ENCODE measurements at regions not wholly inside any gene's neighbourhood (a gene's known extent, or its start where the extent isn't known, plus 50 kb on each side); places are given as distances from the start of the nearest gene placed in this dataset.
A peak's percentile ranks its signal among the peaks of the same experiment; 100 is the strongest.

GRCh38 chr3:106823701-106824100, 553.5 kb upstream of the CCDC54 start:
- CTCF ChIA-PET, result interaction anchor here (3.8 to 4.0 kb wide), 2 partner anchors 7 to 241 kb away, joined by 14 to 19 read pairs; no protein-coding TSS in a partner anchor
- TF ChIP-seq CTCF (IDR thresholded peaks at IDR 0.05; ENCODE audit: insufficient read depth, low read length, missing control alignments), result no peak
- POLR2A ChIA-PET, result no interaction called here
- DNase-seq (ENCODE audit: low read depth, low spot score), result no peak
- no peak overlapping the region for H3K4me3 ChIP-seq (ENCODE audit: low read depth, low read length)

GRCh38 chr3:106824856-106825255, 552.4 kb upstream of the CCDC54 start:
- H3K4me3 ChIP-seq (ENCODE audit: low read depth, low read length), result no peak overlapping the region
- peak; percentile 50 for TF ChIP-seq CTCF (IDR thresholded peaks at IDR 0.05; ENCODE audit: insufficient read depth, low read length, missing control alignments)
- ChIA-PET CTCF (interaction anchor here (0.8 to 4.0 kb wide), 7 partner anchors 8 to 293 kb away, joined by 3 to 19 read pairs (median 3); no protein-coding TSS in a partner anchor), POLR2A (no interaction called here)
- no peak for DNase-seq (ENCODE audit: low read depth, low spot score)

DNA sequence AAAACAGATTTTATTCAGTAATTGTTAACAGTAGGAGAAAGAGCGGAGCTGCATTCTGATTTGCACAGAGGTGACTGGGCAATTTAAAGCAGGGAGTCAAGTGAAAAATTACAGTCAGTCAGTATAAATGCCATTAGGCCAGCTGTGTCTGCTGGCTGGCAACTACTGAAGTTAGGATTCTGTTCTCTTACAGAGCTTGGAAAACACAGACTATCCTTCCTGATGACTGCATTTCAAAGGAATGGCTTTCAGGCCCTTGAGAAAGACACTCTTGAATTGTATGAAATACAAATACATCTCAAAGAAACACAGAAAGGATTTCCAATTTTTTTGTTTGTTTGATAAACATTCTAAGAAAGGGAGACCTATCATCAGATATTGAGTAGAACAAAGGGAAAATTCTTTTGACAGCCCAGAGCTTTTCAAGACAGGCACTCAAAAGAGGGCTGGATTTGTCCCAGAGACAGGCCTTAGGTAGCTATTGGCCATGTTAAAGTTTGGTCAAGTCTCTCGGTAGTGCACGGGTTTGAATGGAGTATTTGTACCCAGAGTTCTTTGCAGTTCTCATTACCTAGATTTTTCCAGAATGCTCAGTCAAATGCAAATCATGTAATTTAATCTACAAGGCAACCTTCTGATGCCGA, 551.2 kb upstream of the CCDC54 start:
- no peak for DNase-seq (ENCODE audit: low read depth, low spot score)
- no peak overlapping the region for H3K4me3 ChIP-seq (ENCODE audit: low read depth, low read length)
- TF ChIP-seq CTCF (IDR thresholded peaks at IDR 0.05; ENCODE audit: insufficient read depth, low read length, missing control alignments), result no peak
- CTCF ChIA-PET, result interaction anchor here (0.9 to 4.0 kb wide), 8 partner anchors 9 to 292 kb away, joined by 3 to 19 read pairs (median 4); no protein-coding TSS in a partner anchor
- POLR2A ChIA-PET, result interaction anchor here (0.8 to 1.3 kb wide), 2 partner anchors 24 to 97 kb away, joined by 3 to 4 read pairs; no protein-coding TSS in a partner anchor

DNA sequence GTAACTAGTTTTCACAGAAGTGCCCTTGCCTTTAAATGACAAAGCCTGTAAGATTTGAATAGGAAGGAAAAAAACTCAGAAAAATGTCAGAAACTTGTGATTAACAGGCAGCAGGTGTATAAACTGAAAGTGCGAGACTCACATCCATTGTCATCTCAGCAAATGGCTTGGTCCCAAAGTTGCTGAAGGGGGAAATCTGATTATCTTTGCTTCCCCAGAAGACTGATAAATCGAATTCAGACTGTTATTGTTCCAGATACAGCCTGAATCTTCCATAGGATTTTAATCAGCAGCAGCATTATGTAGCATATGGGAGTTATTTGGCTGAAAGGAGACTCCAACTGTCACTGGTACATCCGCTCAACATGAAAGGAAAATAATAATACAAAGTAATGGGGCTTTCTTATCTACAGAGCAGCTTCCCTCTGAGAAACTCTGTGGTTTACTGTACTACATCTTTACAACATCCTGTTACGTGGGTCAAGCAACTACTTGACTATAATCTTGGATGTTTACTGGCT, 550.4 kb upstream of the CCDC54 start:
- ChIA-PET CTCF (interaction anchor here (1.3 to 4.0 kb wide), 4 partner anchors 10 to 238 kb away, joined by 3 to 19 read pairs (median 9); no protein-coding TSS in a partner anchor), POLR2A (interaction anchor here (1.3 kb wide), 1 partner anchor 98 kb away, joined by 4 read pairs; no protein-coding TSS in a partner anchor)
- DNase-seq (ENCODE audit: low read depth, low spot score), result no peak
- no peak for TF ChIP-seq CTCF (IDR thresholded peaks at IDR 0.05; ENCODE audit: insufficient read depth, low read length, missing control alignments)
- H3K4me3 ChIP-seq (ENCODE audit: low read depth, low read length), result no peak overlapping the region

- POLR2A ChIA-PET, result no interaction called here
These were observed 549.6 kb upstream of the CCDC54 start for GRCh38 chr3:106827515-106828213.

More at GRCh38 chr3:106827515-106828213, 549.6 kb upstream of the CCDC54 start:
- no peak for TF ChIP-seq CTCF (IDR thresholded peaks at IDR 0.05; ENCODE audit: insufficient read depth, low read length, missing control alignments)
- no peak overlapping the region for H3K4me3 ChIP-seq (ENCODE audit: low read depth, low read length)
- CTCF ChIA-PET, result interaction anchor here (3.8 kb wide), 1 partner anchor 237 kb away, joined by 14 read pairs; no protein-coding TSS in a partner anchor
- DNase-seq (ENCODE audit: low read depth, low spot score), result no peak

Data from AG04449 (cell line).